H9 (cell line): ENCODE measurements at regions not wholly inside any gene's neighbourhood (a gene's known extent, or its start where the extent isn't known, plus 50 kb on each side); places are given as distances from the start of the nearest gene placed in this dataset.

Experiments
- DNase-seq: peaks from one replicate; pipeline ENCODE4 v3.0.0-alpha.2; 2017
- H2AFZ ChIP-seq: one replicate; pipeline ENCODE4 v1.6.1; 2013; ENCODE audit warnings: mild to moderate bottlenecking, low read length, control low read depth, moderate library complexity
- H2AK5ac ChIP-seq: 2 replicates; pipeline ENCODE4 v1.6.1; 2013; ENCODE audit warnings: low read length, control low read depth, mixed read lengths; ENCODE audit not compliant: insufficient read length
- H2BK120ac ChIP-seq: one replicate; pipeline ENCODE4 v1.6.1; 2013; ENCODE audit warnings: low read depth, mild to moderate bottlenecking, low read length, control low read depth, inconsistent platforms; ENCODE audit not compliant: poor library complexity, severe bottlenecking
- H2BK12ac ChIP-seq: 2 replicates; pipeline ENCODE4 v1.6.1; 2013; ENCODE audit warnings: low read length, control low read depth, mixed read lengths, low read depth; ENCODE audit not compliant: insufficient read length
- H2BK15ac ChIP-seq: 2 replicates; pipeline ENCODE4 v1.6.1; 2013; ENCODE audit warnings: low read depth, low read length, control low read depth
- H2BK20ac ChIP-seq: one replicate; pipeline ENCODE4 v1.6.1; 2013; ENCODE audit warnings: low read depth, mild to moderate bottlenecking, low read length, control low read depth, inconsistent platforms; ENCODE audit not compliant: poor library complexity, severe bottlenecking
- H2BK5ac ChIP-seq: 2 replicates; pipeline ENCODE4 v1.6.1; 2013; ENCODE audit warnings: low read length, control low read depth, mixed read lengths; ENCODE audit not compliant: insufficient read length
- H3K14ac ChIP-seq: 2 replicates; pipeline ENCODE4 v1.6.1; 2013; ENCODE audit warnings: low read length, control low read depth; ENCODE audit not compliant: insufficient read depth
- H3K18ac ChIP-seq: 2 replicates; pipeline ENCODE4 v1.6.1; 2013; ENCODE audit warnings: low read depth, mild to moderate bottlenecking, mixed read lengths, low read length, control low read depth; ENCODE audit not compliant: insufficient read length
- H3K23ac ChIP-seq: 2 replicates; pipeline ENCODE4 v1.6.1; 2013; ENCODE audit warnings: low read length, control low read depth, mixed read lengths, low read depth; ENCODE audit not compliant: insufficient read length
- H3K23me2 ChIP-seq: 2 replicates; pipeline ENCODE4 v1.6.1; 2013; ENCODE audit warnings: low read depth, mild to moderate bottlenecking, mixed read lengths, low read length, control low read depth; ENCODE audit not compliant: insufficient read length, poor library complexity, severe bottlenecking
- H3K27ac ChIP-seq: 2 replicates; pipeline ENCODE4 v1.5.1; 2013; ENCODE audit warnings: low read length, control low read depth, mixed read lengths, low read depth; ENCODE audit not compliant: insufficient read length
- H3K27me3 ChIP-seq: 2 replicates; pipeline ENCODE4 v1.6.1; 2013; ENCODE audit warnings: low read length, control low read depth, inconsistent platforms; ENCODE audit not compliant: insufficient read depth
- H3K4ac ChIP-seq: 2 replicates; pipeline ENCODE4 v1.6.1; 2013; ENCODE audit warnings: low read depth, mild to moderate bottlenecking, control low read depth, inconsistent platforms, low read length, moderate library complexity
- H3K4me1 ChIP-seq: 2 replicates; pipeline ENCODE4 v1.6.1; 2013; ENCODE audit warnings: low read length, control low read depth, inconsistent platforms; ENCODE audit not compliant: insufficient read depth
- H3K4me2 ChIP-seq: 2 replicates; pipeline ENCODE4 v1.6.1; 2013; ENCODE audit warnings: low read length, control low read depth, mixed read lengths; ENCODE audit not compliant: insufficient read length, insufficient read depth
- H3K56ac ChIP-seq: 2 replicates; pipeline ENCODE4 v1.6.1; 2013; ENCODE audit warnings: low read depth, mild to moderate bottlenecking, mixed read lengths, low read length, control low read depth; ENCODE audit not compliant: insufficient read length
- H3K79me1 ChIP-seq: 2 replicates; pipeline ENCODE4 v1.6.1; 2013; ENCODE audit warnings: low read depth, mild to moderate bottlenecking, moderate library complexity, low read length, control low read depth, inconsistent platforms; ENCODE audit not compliant: insufficient read depth, poor library complexity, severe bottlenecking
- H3K79me2 ChIP-seq: 2 replicates; pipeline ENCODE4 v1.6.1; 2013; ENCODE audit warnings: low read length, control low read depth, inconsistent platforms; ENCODE audit not compliant: insufficient read depth
- H3K9ac ChIP-seq: 2 replicates; pipeline ENCODE4 v1.6.1; 2013; ENCODE audit warnings: low read length, control low read depth, mixed read lengths; ENCODE audit not compliant: insufficient read length; ENCODE audit errors: extremely low read depth
- H3K9me3 ChIP-seq: one replicate; pipeline ENCODE4 v1.6.1; 2013; ENCODE audit warnings: low read depth, low read length, inconsistent platforms; ENCODE audit not compliant: control insufficient read depth
- H3T11ph ChIP-seq: one replicate; pipeline ENCODE4 v1.6.1; 2013; ENCODE audit warnings: mild to moderate bottlenecking, low read length, control low read depth, inconsistent platforms
- H4K20me1 ChIP-seq: one replicate; pipeline ENCODE4 v1.6.1; 2013; ENCODE audit not compliant: control insufficient read depth, insufficient read length, insufficient read depth
- H4K5ac ChIP-seq: 2 replicates; pipeline ENCODE4 v1.6.1; 2013; ENCODE audit warnings: low read depth, mild to moderate bottlenecking, mixed read lengths, low read length, control low read depth; ENCODE audit not compliant: insufficient read length
- H4K8ac ChIP-seq: replicated peaks from 2 replicates; pipeline ENCODE4 v1.6.1; 2013; ENCODE audit warnings: low read length, control low read depth, mixed read lengths, low read depth; ENCODE audit not compliant: insufficient read length
- H4K91ac ChIP-seq: 2 replicates; pipeline ENCODE4 v1.6.1; 2013; ENCODE audit warnings: low read depth, mild to moderate bottlenecking, moderate library complexity, mixed read lengths, low read length, control low read depth; ENCODE audit not compliant: insufficient read length
- H3K27ac Mint-ChIP-seq, 3 experiments: 2 replicates in 2 of 3; 3 replicates in 1 of 3; pipeline ENCODE4 v1.8.0; 2020 to 2021; ENCODE audit warnings: mixed read lengths in 3 of 3, mild to moderate bottlenecking in 1 of 3, moderate library complexity in 1 of 3
- H3K27me3 Mint-ChIP-seq: 2 replicates; pipeline ENCODE4 v1.8.0; 2021; ENCODE audit warnings: low read depth, mild to moderate bottlenecking, moderate library complexity, mixed read lengths
- H3K36me3 Mint-ChIP-seq, 3 experiments: 2 replicates in 2 of 3; 3 replicates in 1 of 3; pipeline ENCODE4 v1.8.0; 2020 to 2021; ENCODE audit warnings: low read depth in 3 of 3, mixed read lengths in 3 of 3; ENCODE audit not compliant: insufficient read depth in 1 of 3
- H3K4me1 Mint-ChIP-seq, 2 experiments: 2 replicates each; pipeline ENCODE4 v1.8.0; 2020; ENCODE audit warnings: mixed read lengths in 2 of 2
- H3K4me3 Mint-ChIP-seq, 2 experiments: 2 replicates in 1 of 2; 3 replicates in 1 of 2; pipeline ENCODE4 v1.8.0; 2020 to 2021; ENCODE audit warnings: mild to moderate bottlenecking in 2 of 2, mixed read lengths in 2 of 2, moderate library complexity in 1 of 2
- H3K9me3 Mint-ChIP-seq, 2 experiments: 2 replicates in 1 of 2; 3 replicates in 1 of 2; pipeline ENCODE4 v1.8.0; 2020; ENCODE audit warnings: mild to moderate bottlenecking in 2 of 2, mixed read lengths in 2 of 2, moderate library complexity in 1 of 2
- WGBS: extraction: QIAGEN DNeasy Blood & Tissue Kit; methylation state at CpG from one replicate; pipeline ENCODE4 v1.1.7; 2013; ENCODE audit warnings: missing lambda C conversion rate, low lambda C conversion rate, mixed read lengths; ENCODE audit not compliant: insufficient read length; ENCODE audit errors: extremely low coverage; 5-methylcytosine and 5-hydroxymethylcytosine counted together
- TF ChIP-seq, protein P1 (sequence below): fragments of 200-600 bp; sonication (generic); conservative IDR thresholded peaks from 3 replicates; pipeline ENCODE4 v1.8.0; 2021; ENCODE audit warnings: antibody characterized with exemption, mild to moderate bottlenecking

DNA sequence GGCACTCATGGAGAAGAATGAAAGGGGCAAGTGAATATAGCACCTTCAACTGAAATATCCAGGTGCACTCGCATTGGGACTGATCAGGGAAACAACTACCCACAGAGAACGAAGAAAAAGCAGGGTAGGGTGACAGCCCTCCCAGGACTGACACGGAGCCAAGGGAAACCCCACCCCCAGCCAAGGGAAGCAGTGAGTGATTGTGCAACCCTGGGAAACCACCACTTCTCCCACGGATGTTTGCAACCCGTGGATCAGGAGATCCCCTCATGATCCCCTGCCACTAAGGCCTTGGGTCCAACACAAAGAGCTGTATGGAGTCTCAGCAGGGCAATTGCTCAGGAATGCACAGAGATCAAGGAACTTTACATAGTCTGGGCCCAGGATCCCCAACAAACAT lies 158.5 kb upstream of the HCCS start:
- Mint-ChIP-seq H3K4me3 (no peak overlapping the region), H3K36me3 (peaks cover 9 to 29% (median 19%) of the 10 kb centered on the region in 3 experiments), H3K27me3 (no peaks in the 10 kb centered on the region), H3K27ac (0 out of 7 replicates have a peak overlapping the region, but pooled peaks of 1 of the 3 experiments have one; percentile 23), H3K4me1 (peaks cover 26 to 29% of the 10 kb centered on the region in 2 experiments), H3K9me3 (peaks cover 76 to 77% of the 10 kb centered on the region in 2 experiments)
- no peak for DNase-seq
- no peak overlapping the region for H4K91ac ChIP-seq
- H3K23ac ChIP-seq = no peak overlapping the region
- H3K9ac ChIP-seq = no peak overlapping the region
- no peak overlapping the region for H3K56ac ChIP-seq
- no peak overlapping the region for H2BK120ac ChIP-seq
- WGBS = no CpG with 5 or more reads among the region's 5 CpGs
- H2BK15ac ChIP-seq = no peak overlapping the region
- no peak overlapping the region for H3K18ac ChIP-seq
- H2BK5ac ChIP-seq = no peak overlapping the region
- H3K27me3 ChIP-seq = no peaks in the 10 kb centered on the region
- no peak overlapping the region for H3K27ac ChIP-seq
- H3K23me2 ChIP-seq = no peaks in the 10 kb centered on the region
- TF ChIP-seq, protein P1, sequence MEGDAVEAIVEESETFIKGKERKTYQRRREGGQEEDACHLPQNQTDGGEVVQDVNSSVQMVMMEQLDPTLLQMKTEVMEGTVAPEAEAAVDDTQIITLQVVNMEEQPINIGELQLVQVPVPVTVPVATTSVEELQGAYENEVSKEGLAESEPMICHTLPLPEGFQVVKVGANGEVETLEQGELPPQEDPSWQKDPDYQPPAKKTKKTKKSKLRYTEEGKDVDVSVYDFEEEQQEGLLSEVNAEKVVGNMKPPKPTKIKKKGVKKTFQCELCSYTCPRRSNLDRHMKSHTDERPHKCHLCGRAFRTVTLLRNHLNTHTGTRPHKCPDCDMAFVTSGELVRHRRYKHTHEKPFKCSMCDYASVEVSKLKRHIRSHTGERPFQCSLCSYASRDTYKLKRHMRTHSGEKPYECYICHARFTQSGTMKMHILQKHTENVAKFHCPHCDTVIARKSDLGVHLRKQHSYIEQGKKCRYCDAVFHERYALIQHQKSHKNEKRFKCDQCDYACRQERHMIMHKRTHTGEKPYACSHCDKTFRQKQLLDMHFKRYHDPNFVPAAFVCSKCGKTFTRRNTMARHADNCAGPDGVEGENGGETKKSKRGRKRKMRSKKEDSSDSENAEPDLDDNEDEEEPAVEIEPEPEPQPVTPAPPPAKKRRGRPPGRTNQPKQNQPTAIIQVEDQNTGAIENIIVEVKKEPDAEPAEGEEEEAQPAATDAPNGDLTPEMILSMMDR = no peak
- no peak overlapping the region for H4K5ac ChIP-seq
- H3T11ph ChIP-seq = no peak overlapping the region
- H3K79me1 ChIP-seq = no peaks in the 10 kb centered on the region
- H3K9me3 ChIP-seq = no peaks in the 10 kb centered on the region
- H2AFZ ChIP-seq = no peak overlapping the region
- H3K14ac ChIP-seq = no peak overlapping the region
- no peaks in the 10 kb centered on the region for H4K20me1 ChIP-seq
- no peak overlapping the region for H3K4me2 ChIP-seq
- H3K79me2 ChIP-seq = no peaks in the 10 kb centered on the region
- H2BK12ac ChIP-seq = no peak overlapping the region
- no peak overlapping the region for H2BK20ac ChIP-seq
- no peak overlapping the region for H4K8ac ChIP-seq
- peaks cover 2% of the 10 kb centered on the region; the same call in 1 of the 2 replicates for H3K4me1 ChIP-seq
- H3K4ac ChIP-seq = no peak overlapping the region
- no peak overlapping the region for H2AK5ac ChIP-seq
